GM12865 (cell line): ENCODE measurements at regions not wholly inside any gene's neighbourhood (a gene's known extent, or its start where the extent isn't known, plus 50 kb on each side); places are given as distances from the start of the nearest gene placed in this dataset.
"Not testable (repeated sequence)": the region's sequence is repeated elsewhere in the genome, so short reads cannot be mapped to it uniquely, and the experiment has no call there.

ENCODE experiments used
- DNase-seq: peaks from one replicate; pipeline ENCODE4 v3.0.0; 2010; ENCODE audit warnings: low read depth
- H3K4me3 ChIP-seq: 2 replicates; pipeline ENCODE4 v1.5.1; 2011; ENCODE audit warnings: mild to moderate bottlenecking, low read depth, low read length, control low read depth
- TF ChIP-seq, protein P1 (sequence below): IDR thresholded peaks from 2 replicates; pipeline ENCODE4 v1.5.1; 2011; ENCODE audit warnings: low read length, control low read depth, low read depth, inconsistent platforms; ENCODE audit not compliant: insufficient read depth; ENCODE audit errors: missing control alignments

DNA sequence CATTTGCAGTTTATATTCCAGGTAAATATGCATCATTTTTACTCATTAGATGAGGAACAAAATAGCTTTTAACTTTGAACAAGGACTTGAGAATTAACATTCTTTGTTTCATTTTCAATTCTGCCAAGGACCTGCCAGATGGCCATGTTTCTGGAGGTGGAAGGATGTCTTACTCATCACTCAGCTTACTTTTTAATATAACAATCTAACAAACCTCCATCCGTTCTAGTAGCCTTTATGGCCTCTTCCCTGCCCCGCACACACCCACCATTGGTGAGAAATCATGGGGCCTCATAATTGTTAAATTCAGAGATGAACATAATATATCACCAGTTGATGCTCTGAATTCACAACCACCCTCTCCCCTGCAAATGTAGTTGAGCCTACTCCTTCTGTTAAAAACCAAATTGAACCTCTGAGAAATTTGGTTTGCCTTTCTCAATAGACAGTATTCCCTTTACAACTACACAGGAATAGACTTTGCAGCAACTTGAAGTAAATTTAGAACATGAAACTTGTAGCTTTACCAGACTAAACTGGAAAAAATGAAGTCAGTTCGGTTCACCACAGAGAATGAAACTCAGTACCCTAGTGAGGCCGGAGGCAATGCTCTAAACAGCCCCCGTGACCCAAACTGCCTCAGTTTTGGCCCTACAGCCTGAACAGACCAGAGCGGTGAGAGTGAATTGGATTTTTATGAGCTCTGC lies 50.1 kb upstream of the ACSL4 start:
- TF ChIP-seq, protein P1, sequence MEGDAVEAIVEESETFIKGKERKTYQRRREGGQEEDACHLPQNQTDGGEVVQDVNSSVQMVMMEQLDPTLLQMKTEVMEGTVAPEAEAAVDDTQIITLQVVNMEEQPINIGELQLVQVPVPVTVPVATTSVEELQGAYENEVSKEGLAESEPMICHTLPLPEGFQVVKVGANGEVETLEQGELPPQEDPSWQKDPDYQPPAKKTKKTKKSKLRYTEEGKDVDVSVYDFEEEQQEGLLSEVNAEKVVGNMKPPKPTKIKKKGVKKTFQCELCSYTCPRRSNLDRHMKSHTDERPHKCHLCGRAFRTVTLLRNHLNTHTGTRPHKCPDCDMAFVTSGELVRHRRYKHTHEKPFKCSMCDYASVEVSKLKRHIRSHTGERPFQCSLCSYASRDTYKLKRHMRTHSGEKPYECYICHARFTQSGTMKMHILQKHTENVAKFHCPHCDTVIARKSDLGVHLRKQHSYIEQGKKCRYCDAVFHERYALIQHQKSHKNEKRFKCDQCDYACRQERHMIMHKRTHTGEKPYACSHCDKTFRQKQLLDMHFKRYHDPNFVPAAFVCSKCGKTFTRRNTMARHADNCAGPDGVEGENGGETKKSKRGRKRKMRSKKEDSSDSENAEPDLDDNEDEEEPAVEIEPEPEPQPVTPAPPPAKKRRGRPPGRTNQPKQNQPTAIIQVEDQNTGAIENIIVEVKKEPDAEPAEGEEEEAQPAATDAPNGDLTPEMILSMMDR: no peak
- peak overlapping the region; percentile 26; the same call in 1 of the 2 replicates for H3K4me3 ChIP-seq
- DNase-seq: peak; percentile 55

DNA sequence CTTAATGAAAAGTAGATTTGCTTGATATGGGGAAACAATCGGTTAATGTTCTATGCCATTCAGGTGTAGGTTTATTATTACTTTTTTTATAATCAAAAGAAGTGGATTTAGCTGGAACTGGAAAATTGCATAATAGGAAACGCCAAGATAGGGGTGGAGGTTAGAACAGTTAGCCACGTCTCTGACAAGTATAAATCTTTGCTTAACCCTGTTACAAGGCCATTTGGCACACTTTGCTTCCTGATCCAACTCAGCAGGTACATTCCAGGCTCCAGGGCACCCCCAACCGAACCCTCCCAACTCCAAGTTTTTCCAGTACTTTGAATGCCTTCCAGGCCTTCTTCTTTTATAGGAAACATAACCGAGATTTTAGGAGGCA lies 50.6 kb upstream of the ACSL4 start:
- no peak for DNase-seq
- TF ChIP-seq, protein P1: no peak
- H3K4me3 ChIP-seq: no peak overlapping the region

DNA sequence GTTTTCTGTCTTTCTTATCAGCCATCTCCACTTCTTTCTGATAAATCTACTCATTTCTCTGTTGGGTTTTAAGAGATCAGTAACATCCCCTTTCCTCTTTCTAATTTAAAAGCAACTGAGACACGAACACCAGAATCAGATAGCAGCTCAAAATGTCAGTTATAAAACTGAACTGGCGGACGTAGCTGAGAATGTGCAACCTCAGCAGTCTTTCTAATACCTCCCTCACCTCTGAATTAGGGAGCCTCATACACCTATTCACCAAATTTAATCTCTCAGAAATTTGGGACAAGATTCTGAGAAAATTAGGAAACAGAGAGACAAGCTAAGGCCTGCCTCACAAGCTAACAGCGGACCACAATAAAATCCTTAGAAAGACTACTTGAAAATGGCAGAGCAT lies 52.0 kb upstream of the ACSL4 start:
- TF ChIP-seq, protein P1: no peak

DNA sequence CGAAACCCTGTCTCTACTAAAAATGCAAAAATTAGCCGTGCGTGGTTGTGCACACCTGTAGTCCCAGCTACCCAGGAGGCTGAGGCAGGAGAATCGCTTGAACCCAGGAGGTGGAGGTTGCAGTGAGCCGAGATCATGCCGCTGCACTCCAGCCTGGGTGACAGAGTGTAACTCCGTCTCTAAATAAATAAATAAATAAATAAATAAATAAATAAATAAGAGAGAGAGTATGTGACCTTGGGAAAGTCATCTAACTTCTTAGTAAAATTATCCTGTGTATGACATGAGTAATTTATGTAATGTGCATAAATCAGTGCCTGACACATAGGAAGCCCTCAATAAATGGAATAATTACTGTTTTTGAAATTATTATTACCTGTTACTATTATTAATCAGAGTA lies 57.5 kb upstream of the ACSL4 start:
- DNase-seq, H3K4me3 ChIP-seq: not testable (repeated sequence)

More for the DNA sequence above, 52.0 kb upstream of the ACSL4 start:
- DNase-seq: no peak
- no peak overlapping the region for H3K4me3 ChIP-seq

DNA sequence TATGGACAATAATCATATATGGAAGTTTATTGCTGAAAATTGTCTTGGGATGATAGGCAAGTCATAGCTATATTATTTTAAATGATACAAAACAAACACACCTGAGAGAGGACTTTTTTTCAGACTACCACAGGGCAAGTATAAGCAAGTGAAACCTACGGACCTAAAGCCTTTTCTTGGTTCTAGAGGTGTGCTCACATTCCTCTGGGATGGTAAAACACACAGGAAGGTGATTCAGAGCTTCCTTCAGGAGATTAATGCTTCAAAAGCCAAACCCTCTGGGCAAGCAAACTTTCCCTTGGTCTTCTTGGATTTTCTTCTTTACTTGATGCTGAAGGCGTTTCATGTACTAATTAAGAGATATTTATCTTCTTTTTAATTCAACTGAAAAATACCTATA lies 60.1 kb upstream of the ACSL4 start:
- no peak for DNase-seq
- TF ChIP-seq, protein P1: no peak
- no peak overlapping the region for H3K4me3 ChIP-seq

DNA sequence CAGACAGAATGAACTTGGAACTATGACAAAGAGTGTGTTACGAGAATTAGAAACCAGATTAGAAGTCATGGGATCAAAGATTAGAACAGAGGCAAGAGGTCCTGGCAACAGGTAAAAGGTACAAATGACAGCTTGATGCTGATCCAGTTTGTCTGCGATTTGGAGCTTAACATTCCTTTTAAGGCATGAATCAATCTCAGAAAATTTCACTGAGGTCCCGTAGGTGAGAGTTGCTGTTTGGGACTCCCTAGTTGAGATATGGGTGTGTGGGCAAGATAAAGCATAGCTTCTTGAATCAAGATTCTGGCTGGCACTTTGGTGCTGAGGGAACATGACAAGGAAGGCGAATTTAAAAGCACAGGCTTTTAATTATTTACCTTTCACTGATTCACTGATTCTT lies 62.6 kb upstream of the ACSL4 start:
- DNase-seq: no peak
- TF ChIP-seq, protein P1: no peak
- H3K4me3 ChIP-seq: no peak overlapping the region

DNA sequence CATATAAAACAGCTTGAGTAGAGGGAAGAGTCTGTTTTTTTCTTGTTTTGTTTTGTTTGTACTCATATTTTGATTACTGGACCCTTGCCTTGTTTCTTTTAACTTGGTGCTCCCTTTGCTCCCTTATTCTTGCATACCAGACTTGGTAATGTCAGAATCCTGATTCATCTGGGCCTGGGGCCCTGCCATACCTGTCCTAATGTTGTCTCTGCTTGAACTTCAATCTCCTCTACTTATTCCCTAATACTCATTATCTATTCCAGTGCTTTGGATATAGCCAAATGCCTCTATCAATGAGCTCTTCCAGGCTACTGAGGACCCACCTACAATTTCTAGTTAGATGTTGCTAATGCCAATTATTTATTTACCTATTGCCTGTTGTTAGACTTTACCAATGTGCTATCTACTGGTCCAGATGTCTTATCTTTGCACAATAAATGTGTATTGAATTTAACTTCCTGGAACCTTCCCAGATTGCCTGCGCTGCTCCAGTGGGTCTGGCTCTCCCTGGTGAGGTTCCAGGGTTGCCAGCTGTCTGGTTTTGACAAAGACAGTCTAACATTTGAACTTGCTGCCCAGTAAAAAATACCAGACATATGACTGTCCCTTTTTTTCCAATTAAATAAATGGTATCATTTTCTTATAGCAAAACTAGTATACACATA lies 64.4 kb upstream of the ACSL4 start:
- TF ChIP-seq, protein P1: no peak
- H3K4me3 ChIP-seq: no peak overlapping the region
- DNase-seq: no peak
